GM21717 (cell line): ENCODE measurements at regions not wholly inside any gene's neighbourhood (a gene's known extent, or its start where the extent isn't known, plus 50 kb on each side); places are given as distances from the start of the nearest gene placed in this dataset.
A peak's percentile ranks its signal among the peaks of the same experiment; 100 is the strongest.

Source experiments
- ATAC-seq: cut with Tn5 transposase; IDR thresholded peaks from one replicate; pipeline ENCODE4 v1.9.1; 2021; ENCODE audit warnings: mild to moderate bottlenecking, moderate library complexity; ENCODE audit not compliant: unreplicated experiment

GRCh38 chr1:105934806-105935205 lies 1121.7 kb upstream of the PRMT6 start:
- no peak for ATAC-seq

GRCh38 chr1:105964879-105965278 lies 1091.6 kb upstream of the PRMT6 start:
- ATAC-seq: no peak

- ATAC-seq: no peak
These were observed 1059.0 kb upstream of the PRMT6 start for GRCh38 chr1:105997516-105997915.

- no peak for ATAC-seq
These were observed 1034.1 kb upstream of the PRMT6 start for GRCh38 chr1:106022312-106022902.

- ATAC-seq: no peak
These were observed 1028.6 kb upstream of the PRMT6 start for GRCh38 chr1:106027871-106028270.

GRCh38 chr1:106037526-106037925 lies 1018.9 kb upstream of the PRMT6 start:
- ATAC-seq: no peak

GRCh38 chr1:106038260-106038659 lies 1018.2 kb upstream of the PRMT6 start:
- ATAC-seq: no peak

- ATAC-seq: no peak
These were observed 1012.5 kb upstream of the PRMT6 start for GRCh38 chr1:106043971-106044370.

GRCh38 chr1:106047210-106047609 lies 1009.3 kb upstream of the PRMT6 start:
- no peak for ATAC-seq

GRCh38 chr1:106049595-106049994 lies 1006.9 kb upstream of the PRMT6 start:
- no peak for ATAC-seq

- no peak for ATAC-seq
These were observed 1000.6 kb upstream of the PRMT6 start for GRCh38 chr1:106055855-106056254.

GRCh38 chr1:106061586-106062495 lies 994.6 kb upstream of the PRMT6 start:
- ATAC-seq: no peak

- no peak for ATAC-seq
These were observed 993.0 kb upstream of the PRMT6 start for GRCh38 chr1:106063510-106063909.

GRCh38 chr1:106072909-106073600 lies 983.4 kb upstream of the PRMT6 start:
- ATAC-seq: peak; percentile 87

GRCh38 chr1:106080608-106081325 lies 975.7 kb upstream of the PRMT6 start:
- ATAC-seq: no peak

- no peak for ATAC-seq
These were observed 945.4 kb upstream of the PRMT6 start for GRCh38 chr1:106111044-106111443.

GRCh38 chr1:106113851-106114250 lies 942.6 kb upstream of the PRMT6 start:
- no peak for ATAC-seq

- no peak for ATAC-seq
These were observed 935.7 kb upstream of the PRMT6 start for GRCh38 chr1:106120789-106121188.

GRCh38 chr1:106121728-106122127 lies 934.7 kb upstream of the PRMT6 start:
- ATAC-seq: no peak

GRCh38 chr1:106134561-106134960 lies 921.9 kb upstream of the PRMT6 start:
- no peak for ATAC-seq

- ATAC-seq: no peak
These were observed 883.4 kb upstream of the PRMT6 start for GRCh38 chr1:106173101-106173500.
